ENCODE measurements at regions not wholly inside any gene's neighbourhood (a gene's known extent, or its start where the extent isn't known, plus 50 kb on each side); places are given as distances from the start of the nearest gene placed in this dataset.

DNA sequence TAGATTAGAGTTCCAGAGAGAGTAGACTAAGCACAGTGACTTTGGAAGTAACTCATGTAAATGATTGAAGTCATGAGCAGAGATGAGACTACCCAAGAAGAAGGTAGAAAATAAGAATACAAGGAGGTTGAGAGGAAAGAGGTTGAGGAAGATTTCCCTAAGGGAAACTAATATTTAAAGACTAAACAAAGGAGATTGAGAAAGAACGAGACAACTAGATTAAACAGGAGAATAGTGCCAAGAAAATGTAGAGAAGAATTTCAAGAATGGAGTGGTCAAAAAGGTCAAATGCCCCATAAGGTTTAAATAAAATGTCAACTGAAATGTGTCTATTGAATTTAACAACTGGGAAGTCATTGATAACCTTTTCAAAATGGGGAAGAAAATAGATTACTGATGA lies 59.0 kb downstream of the RPS29 start:
- DNase-seq (ENCODE audit: low read depth), result no peak
- no peak overlapping the region for H3K4me3 ChIP-seq (ENCODE audit: low read depth, low read length)
- TF ChIP-seq, protein P1, sequence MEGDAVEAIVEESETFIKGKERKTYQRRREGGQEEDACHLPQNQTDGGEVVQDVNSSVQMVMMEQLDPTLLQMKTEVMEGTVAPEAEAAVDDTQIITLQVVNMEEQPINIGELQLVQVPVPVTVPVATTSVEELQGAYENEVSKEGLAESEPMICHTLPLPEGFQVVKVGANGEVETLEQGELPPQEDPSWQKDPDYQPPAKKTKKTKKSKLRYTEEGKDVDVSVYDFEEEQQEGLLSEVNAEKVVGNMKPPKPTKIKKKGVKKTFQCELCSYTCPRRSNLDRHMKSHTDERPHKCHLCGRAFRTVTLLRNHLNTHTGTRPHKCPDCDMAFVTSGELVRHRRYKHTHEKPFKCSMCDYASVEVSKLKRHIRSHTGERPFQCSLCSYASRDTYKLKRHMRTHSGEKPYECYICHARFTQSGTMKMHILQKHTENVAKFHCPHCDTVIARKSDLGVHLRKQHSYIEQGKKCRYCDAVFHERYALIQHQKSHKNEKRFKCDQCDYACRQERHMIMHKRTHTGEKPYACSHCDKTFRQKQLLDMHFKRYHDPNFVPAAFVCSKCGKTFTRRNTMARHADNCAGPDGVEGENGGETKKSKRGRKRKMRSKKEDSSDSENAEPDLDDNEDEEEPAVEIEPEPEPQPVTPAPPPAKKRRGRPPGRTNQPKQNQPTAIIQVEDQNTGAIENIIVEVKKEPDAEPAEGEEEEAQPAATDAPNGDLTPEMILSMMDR (IDR thresholded peaks at IDR 0.05; ENCODE audit: low read depth, low read length, missing control alignments), result no peak

DNA sequence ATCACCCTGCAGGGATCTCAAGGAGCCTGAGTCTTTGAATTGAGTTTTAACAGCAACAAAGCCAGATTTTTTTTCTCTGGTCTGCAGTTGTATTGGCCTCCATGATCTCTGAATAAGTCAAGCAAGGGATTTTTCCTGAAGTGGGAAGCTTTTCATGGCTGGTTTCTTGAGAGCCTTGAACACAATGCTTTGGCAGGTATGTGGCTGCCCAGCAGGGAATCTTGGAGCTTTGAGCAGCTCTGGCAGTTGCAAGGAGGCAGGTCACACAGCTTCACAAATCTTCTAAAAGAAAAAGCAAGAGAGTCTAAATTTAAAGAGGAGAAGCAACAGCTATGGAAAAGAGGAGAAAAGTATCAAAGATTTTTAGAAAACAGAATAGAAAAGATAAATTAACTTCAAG lies 60.1 kb downstream of the RPS29 start:
- no peak overlapping the region for H3K4me3 ChIP-seq (ENCODE audit: low read depth, low read length)
- no peak for DNase-seq (ENCODE audit: low read depth)
- TF ChIP-seq, protein P1 (IDR thresholded peaks at IDR 0.05; ENCODE audit: low read depth, low read length, missing control alignments), result no peak

DNA sequence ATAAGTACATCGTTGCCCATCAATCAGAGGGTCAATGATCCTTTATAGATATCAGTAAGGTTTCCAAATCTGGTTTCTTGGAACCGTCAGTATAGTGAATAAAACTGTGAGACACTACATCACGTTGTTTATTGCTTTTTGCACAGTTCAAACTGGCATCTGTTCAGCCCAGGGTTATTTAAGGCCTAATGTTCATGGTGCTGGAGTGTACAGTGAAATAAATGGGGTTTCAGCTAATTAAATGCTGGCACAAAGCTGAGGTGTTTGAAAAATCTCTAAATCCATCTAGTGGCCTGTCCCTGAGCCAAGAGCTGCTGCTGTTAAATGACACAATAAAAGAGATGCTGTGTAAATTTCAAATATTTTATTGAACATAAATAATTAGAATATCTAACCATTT lies 69.9 kb downstream of the RPS29 start:
- TF ChIP-seq, protein P1 (IDR thresholded peaks at IDR 0.05; ENCODE audit: low read depth, low read length, missing control alignments), result no peak
- no peak overlapping the region for H3K4me3 ChIP-seq (ENCODE audit: low read depth, low read length)
- DNase-seq (ENCODE audit: low read depth), result no peak

DNA sequence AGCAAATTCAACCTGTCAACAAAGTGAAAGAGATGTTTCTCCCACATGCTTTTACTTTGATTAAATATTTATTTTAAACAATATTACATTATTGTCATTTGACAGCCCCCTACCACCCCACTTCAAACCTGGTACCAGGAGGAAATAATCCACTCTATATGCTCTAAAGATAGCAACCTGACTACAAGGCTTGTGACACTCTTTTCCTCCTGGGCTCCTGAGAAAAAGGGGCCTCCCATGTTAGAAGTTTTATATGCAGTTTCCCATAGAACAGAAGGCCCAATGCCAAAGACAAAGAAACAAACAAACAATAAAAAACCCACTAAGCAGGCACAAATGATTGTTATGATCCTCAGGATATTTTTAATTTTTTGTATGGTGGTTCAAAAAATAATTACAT lies 73.6 kb downstream of the RPS29 start:
- TF ChIP-seq, protein P1 (IDR thresholded peaks at IDR 0.05; ENCODE audit: low read depth, low read length, missing control alignments), result no peak
- no peak overlapping the region for H3K4me3 ChIP-seq (ENCODE audit: low read depth, low read length)

DNA sequence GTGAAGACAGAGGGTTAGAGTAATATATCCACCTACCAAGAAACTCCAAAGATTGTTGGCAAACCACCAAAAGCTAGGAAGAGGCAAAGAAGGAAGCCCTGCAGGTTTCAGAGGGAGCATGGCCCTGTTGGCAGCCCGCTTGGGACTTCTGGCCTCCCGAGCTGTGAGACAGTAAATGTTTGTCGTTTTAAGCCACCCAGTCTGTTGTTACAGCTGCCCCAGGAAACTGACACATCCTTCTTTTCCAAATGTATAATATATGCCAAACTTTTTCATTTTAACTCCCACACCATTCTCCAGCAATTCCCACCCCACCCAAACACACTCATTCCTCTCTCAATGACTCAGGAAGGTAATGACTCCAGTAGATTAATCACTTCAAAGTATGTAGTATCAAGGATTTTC lies 74.0 kb downstream of the RPS29 start:
- DNase-seq (ENCODE audit: low read depth), result no peak
- TF ChIP-seq, protein P1 (IDR thresholded peaks at IDR 0.05; ENCODE audit: low read depth, low read length, missing control alignments), result no peak
- H3K4me3 ChIP-seq (ENCODE audit: low read depth, low read length), result no peak overlapping the region

More for the DNA sequence above, 73.6 kb downstream of the RPS29 start:
- no peak for DNase-seq (ENCODE audit: low read depth)

DNA sequence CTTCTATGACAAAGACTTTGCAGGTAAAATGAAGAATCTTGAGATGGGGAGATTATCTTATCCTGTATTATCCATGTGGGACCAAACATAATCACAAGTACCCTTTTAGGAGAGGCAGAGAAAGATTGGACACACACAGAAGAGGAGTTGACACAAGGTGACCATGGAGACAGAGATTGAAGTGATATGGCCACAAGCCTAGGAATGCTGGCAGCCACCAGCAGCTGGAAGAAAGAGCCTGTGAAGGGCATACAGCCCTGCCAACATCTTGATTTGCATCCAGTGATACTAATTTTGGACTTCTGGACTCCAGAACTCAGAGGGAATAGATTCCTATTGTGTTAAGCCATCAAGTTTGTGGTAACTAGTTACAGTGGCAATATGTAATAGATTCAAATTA lies 78.1 kb downstream of the RPS29 start:
- DNase-seq (ENCODE audit: low read depth), result no peak
- no peak overlapping the region for H3K4me3 ChIP-seq (ENCODE audit: low read depth, low read length)
- TF ChIP-seq, protein P1 (IDR thresholded peaks at IDR 0.05; ENCODE audit: low read depth, low read length, missing control alignments), result no peak

DNA sequence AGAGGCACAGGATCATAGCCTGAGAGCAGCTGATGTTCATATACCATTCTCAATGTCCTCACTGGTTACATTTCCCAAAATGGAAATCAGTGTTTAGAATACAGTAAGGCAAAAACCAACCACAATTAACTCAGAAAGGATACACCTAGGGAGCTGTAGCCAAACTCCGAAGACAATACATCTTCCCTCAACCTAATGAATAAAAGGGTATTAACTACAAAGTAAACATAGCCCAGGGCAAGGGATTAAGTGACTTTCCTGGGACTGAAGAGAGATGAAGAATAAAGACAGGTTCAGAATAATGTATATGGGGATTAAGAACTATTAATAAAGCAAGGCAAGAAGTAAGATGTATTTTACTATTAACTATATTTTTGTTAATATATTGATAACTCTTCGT lies 79.5 kb downstream of the RPS29 start:
- TF ChIP-seq, protein P1 (IDR thresholded peaks at IDR 0.05; ENCODE audit: low read depth, low read length, missing control alignments), result no peak
- H3K4me3 ChIP-seq (ENCODE audit: low read depth, low read length), result no peak overlapping the region
- DNase-seq (ENCODE audit: low read depth), result no peak

Measured in GM12864 (cell line).